HG03469 (cell line): ENCODE measurements at regions not wholly inside any gene's neighbourhood (a gene's known extent, or its start where the extent isn't known, plus 50 kb on each side); places are given as distances from the start of the nearest gene placed in this dataset.
"Not testable (repeated sequence)": the region's sequence is repeated elsewhere in the genome, so short reads cannot be mapped to it uniquely, and the experiment has no call there.

Experiments used
- ATAC-seq: cut with Tn5 transposase; IDR thresholded peaks from one replicate; pipeline ENCODE4 v1.9.1; 2021; ENCODE audit warnings: mild to moderate bottlenecking, moderate library complexity, moderate number of reproducible peaks; ENCODE audit not compliant: unreplicated experiment

DNA sequence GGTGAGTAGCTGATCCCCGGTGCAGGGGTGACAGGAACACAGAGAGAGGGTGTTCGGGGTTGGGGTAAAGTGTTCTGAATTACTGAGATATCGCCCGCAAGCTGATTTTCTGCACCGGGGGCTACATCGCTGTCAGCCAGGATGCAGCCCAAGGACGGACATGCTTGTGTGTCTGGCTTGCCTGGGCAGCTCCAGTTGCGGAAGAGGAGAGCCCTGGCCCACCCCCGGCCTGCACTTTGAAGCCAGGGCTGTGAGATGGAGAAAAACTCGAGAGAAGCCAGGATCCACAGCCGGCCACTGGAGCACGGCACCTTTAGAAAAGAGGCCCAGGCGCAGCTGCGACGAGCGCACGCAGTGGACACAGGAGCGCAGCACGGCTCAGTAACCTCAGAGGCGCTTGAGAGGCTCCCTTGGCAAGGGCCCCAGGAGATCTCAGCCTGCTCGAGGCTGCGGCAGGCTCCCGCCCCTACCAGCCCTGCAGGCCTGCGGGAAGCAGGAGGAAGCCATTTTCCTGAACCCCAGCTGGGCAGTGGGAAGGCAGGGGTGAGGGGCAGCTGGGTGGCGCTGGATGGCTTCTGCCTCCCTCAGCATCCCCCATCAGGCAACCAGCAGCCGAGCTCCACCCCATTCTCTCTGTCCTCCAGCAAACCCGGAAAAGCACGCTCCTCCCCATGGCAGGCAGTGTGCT is 59.2 kb downstream of the C9orf50 start:
- no peak for ATAC-seq

DNA sequence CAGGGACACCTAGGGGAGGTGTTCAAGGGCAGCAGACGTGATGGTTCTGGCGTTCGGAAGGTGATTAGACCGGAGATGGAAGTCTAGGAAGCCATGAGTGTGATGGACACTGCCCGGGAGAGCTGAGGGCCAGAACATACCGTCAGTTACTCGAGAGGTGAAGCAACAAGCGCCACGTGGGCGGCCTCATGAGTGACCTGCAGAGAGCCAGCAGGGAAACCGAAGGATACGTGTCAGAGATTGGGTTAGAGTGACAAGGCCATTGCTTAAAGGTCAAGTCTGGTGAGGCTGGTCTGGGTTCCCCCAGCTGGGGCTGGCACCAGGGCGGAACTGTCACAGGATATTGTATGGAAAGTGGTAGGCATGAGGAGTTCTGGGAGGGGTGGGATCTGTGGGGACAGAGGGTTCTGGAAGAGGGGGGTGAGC is 60.0 kb downstream of the C9orf50 start:
- ATAC-seq = no peak

DNA sequence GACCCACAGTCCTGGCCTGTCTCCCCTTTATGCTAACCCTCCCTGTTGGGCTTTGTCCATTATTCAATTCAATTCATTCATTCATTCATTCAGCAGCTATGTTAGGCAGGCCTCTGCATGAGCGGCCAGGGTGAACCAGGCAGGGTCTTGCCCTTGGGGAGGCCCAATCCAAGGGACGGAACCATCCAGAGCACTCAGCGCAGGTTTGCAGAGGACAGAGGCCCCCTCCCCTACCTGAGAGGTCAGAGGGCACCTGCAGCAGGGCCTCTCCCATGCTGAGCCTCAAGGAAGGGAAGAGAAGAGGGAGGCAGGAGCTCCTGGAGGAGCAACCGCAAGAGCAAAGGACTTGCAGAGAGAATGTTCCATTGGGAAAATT is 61.4 kb downstream of the C9orf50 start:
- no peak for ATAC-seq

DNA sequence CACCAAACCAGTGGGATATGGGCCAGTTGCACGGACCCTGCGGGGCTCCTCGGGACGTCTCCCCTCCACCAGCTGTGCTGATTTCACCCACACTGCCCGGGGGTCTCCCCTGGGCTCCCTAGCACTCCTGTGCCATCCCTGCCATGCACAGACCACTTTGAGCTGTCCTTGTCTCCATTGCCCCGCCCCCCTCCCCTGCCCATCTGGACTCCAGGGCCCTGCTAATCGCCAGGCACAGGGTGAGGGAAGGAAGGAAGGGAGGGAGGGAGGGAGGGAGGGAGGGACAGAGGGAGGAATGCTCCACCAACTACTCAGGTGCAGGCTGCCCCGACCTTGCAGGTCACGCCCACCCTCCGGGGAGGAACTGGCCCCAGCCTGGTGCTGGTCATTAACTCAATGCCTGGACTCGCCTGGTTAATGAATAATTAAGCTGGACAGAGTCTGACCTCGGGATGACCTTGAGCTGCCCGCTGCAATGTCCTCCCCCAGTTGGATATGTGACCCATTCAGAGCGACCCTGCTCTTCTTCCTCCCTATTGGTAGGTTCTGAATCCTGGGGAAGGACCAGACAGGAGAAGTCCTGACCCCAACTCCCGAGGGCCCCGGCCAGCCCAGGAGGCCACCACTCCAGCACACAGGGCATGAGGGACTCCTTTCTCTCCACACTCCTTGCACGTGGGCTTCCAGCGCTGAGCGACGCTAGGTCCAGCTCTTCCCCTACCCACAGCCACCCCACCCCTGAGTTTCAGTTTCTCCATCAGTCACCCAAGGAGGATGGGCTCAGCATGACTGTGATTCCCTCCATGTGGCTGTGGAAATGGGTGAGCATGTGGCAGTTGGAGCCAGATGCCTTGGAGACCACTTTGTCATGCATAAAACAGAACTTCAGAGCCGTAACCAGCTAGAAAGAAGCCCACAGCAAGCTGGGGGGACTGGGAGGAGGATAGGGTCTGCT is 62.1 kb downstream of the C9orf50 start:
- ATAC-seq = no peak

DNA sequence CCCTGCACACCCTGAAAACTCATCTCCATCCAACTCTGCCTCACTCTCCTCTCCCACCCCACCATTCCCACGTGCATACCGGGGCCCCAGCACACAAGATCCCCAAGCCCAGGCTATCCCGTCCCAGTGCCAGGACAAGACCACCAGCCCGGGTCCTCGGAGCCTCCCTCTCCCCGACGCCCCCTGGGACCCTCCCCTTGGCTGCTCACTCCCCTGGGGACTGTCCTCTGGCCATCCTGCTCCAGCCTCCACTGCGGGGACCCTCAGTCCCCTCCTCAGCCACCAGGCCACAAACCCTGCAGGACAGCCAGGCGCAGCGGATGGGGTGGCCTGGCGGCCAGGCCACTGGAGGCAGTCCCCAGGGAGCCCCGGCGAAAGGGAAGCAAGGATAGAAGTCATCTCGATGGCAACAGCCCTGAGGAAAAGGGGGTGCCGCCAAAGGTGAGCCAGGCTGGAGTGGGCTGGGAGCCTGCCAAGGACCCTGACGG is 62.8 kb downstream of the C9orf50 start:
- ATAC-seq = no peak

DNA sequence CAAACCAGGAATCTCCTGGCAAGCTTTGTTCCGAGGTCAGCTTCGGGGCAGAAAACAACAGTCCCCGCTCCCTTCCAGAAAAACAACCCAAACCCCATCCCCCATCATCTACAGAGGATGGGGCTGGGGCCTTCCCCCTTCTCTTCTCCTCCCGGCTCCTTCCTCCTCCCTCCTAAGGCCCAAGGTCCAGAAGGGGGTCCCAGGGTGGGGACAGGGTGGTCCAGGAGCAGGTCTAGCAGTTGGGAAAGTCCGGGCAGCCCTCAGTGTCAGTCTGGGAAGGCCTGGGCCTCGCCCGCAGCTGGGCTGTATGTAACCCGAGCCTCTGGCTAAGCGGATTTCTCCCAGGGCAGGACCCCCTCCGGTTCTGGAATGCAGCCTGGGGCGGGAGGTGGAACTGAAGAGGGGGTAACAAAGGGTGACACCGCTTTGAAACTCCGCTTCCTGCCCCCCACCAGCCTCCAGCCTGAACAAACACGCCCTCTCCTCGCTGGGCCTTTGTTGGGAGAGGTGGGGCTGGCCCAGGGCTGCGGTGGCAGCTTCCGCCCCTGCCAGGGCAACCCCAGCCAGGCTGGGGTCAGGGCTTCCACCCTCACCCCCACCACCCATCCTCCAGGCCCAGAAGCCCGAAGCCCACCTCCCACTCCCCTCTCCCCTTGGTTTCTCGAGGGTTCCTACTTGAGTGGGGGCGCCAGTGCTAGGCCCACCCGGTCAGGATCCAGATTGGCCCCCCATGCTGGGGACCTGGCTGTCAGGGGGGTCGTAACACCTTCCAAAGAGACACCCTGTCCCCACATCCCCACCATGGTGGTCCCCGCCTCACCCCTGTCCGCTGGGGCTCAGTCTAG is 63.5 kb downstream of the C9orf50 start:
- no peak for ATAC-seq

DNA sequence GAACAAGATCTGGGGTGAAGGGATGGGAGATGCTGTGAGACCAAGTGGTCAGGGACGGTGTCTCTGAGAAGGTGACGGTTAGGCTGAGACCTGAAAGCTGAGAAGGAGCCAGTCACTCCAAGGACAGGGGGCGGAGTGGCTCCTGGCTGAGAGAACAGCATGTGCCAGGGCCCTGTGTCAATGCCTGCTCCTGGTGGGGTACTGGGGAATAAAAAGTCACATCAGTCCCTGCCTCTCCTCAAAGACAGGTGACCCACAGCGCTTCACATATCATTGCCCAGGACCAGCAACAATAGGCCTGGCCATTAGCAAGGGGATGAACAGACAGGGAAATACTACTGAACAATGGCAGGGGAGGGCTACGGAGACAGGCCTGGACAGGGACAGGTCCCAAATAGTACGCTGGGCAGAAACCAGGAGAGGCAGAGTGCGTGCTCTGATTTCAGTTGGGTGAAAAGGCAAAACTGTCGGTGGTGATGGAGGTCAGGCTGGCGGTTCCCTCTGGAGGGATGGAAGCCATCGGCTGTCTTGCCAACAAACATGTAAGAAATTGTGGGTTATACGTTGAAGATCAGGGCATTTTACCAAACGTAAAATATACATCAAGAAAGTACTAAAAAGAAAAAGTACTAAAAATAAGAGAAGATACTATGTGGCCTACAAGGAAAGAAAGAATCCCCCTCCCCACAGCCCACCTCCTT is 64.3 kb downstream of the C9orf50 start:
- ATAC-seq = no peak

DNA sequence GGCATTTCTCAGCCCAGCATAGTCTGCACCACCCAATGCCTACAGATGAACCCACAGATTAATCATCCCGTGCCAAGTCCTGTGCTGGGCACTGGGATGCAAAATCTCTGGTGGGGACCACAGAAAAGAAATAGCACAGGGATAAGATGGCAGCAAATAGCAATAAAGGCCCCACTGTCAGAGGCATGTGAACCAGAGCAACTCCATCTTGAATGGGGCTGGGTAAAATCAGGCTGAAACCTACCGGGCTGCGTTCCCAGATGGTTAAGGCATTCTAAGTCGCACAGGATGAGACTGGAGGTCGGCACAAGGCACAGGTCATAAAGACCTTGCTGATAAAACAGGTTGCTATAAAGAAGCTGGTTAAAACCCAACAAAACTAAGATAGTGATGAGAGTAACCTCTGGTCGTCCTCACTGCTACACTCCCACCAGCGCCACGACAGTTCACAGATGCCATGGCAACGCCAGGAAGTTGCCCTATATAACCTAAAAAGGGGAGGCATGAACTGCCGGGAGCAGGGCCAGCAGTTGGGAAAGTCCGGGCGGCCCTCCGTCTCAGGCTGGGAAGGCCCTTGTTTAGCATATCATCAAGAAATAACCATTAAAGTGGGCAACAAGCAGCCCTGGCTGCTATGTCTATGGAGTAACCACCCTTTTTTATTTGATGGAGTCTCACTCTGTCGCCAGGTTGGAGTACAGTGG is 65.2 kb downstream of the C9orf50 start:
- no peak for ATAC-seq

DNA sequence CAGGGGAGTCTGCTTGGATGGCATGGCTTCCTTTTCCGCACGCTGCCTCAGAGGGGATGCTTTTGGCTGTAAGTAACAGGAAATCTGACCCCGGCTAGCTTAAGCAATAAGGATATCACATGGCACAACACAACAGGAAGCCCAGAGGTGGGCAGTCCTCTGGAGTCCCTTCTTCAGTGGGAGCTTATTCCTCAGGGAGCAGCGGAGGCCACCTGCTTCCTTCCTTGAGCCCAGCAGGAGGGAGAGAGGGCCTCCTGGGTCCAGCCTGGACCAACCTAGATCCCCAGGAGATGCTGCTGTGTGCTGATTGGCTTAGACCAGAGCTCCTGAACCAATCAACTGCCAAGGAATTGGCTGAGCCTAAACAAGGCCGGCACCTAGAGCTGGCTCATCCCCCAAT is 66.3 kb downstream of the C9orf50 start:
- ATAC-seq = no peak

DNA sequence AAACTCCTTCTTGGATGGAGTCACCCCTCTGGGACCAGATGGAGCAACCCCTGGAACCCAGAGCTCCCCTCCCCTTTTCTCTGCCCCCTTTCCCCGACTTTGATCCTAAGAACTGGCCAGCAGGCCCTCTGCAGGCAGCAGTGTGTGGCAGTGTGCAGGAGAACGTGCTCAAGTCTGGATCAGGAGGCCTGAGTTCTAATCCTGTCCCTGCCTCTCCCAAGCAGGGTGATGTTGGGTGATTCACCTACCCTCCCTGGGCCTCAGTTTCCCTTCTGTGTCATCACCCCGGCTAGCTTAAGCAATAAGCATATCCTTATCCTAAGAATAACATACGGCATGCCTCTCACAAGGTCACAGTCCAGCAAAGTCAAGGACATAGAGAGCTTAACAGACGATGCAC is 67.6 kb downstream of the C9orf50 start:
- ATAC-seq = no peak

DNA sequence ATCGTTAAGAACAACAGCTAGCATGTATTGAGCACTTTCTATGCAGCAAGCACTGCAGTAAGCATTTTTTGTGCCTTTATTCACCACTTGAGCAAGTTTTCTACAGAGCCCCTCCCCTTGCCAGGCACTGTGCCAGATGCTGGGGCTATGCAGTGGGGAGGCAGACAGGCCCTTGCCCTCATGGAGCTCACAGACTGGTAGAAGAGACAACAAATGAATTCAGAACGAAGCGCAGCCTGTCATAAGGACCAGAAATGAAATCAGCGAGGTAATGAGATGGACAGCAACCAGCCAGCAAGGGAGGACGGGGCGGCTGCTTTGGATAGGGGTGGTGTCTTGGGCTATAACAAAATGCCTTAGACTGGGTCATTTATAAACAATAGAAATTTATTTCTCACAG is 68.8 kb downstream of the C9orf50 start:
- ATAC-seq = no peak

DNA sequence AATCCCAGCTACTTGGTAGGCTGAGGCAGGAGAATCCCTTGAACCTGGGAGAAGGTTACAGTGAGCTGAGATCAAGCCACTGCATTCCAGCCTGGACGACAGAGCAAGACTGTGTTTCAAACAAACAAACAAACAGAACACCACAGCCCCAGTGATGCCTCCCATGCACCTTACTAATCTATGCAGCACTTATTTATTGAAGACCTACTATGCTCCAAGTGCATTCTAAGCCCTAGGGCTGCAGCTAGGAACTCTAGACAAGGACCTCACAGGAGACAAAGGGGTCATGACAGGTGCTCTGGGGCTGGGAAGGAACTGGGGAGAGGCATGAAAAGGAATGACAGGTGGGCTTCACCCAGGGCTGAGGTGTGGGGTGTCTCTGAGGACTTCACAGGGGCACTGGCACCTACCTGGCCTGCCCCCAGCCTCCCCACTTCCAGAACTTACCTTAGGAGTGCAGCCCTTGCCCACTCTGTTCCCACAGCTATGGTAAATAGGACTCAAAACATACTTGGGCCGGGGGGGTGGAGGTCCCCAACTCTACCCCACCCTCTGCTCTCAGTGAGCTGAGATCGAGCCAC is 69.4 kb downstream of the C9orf50 start:
- no peak for ATAC-seq

DNA sequence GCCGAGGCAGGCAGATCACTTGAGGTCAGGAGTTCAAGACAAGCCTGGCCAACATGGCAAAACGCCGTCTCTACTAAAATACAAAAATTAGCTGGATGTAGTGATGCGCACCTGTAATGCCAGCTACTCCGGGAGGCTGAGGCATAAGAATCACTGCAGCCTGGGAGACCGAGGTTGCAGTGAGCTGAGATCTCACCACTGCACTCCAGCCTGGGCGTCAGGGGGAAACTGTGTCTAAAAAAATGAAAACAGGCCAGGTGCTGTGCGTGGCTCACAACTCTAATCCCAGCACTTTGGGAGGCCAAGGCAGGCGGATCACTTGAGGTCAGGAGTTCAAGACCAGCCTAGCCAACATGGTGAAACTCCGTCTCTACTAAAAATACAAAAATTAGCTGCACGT is 69.9 kb downstream of the C9orf50 start:
- not testable (repeated sequence) for ATAC-seq

DNA sequence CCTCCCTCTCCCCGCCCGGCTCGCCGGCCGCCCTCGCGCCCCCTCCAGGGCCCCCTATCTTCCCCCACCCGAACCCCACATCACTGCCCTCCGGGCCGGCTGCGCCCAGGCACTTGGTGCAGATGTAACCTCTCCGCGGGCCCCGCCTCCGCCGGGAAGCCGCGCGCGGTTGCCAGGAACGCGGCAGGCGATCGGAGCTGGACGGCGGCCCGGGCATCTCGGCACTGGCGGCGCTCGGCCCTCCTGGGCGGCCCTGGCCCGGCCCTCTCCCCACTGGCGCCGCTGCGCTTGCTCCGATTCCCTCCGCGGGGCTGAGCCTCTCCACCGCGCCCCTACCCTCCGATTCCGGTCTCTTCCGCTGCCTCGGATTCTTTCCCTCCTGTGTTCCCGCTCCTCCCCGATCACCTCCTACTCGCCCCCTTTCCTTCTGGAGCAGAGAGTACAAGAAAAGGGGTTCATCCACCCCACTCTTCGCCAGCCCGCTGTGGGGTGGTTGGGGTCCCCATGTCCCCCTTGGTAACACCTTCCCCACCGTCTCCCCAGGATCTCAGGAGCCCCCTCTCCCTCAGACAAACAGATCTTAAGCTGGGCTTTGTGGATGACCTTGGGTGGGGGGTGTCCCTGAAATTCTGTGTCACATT is 70.6 kb downstream of the C9orf50 start:
- no peak for ATAC-seq

DNA sequence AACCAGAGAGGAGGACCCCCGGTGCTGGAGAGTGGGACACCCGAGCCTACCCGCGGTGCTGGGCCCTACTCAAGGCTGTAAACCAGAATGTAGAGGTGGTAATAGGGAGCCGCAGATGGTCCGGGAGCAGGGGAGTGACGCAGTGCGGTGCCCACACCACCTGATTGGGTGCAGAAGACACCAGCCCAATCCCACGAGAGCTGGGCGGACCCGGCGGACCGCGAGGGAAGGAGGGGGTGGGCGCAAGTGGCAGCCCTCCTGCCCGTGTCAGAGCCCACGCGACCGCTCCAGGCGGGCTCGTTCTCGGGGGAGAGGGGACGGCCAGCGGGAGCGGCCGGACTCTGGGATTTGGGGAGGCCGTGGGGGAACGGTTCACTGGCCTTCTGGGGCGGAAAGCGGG is 71.2 kb downstream of the C9orf50 start:
- no peak for ATAC-seq

DNA sequence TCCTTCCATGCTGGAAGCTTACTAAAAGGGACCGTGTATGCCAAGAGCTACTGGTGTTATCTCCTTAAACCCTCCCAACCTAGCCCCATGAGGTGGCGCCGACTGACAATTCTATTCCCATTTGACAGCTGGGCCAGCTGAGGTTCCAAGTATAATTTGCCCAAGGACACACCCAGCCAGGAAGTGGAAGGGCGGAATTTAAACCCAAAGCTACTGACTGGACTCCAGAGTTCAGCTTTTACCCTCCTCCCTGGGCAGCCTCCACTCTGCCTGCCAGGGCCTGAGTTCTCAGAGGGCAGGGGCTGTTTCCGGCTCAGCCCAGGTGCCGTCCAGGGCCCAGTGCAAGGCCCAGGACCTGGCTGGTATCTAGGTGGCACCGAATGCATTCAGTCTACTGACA is 71.8 kb downstream of the C9orf50 start:
- no peak for ATAC-seq

DNA sequence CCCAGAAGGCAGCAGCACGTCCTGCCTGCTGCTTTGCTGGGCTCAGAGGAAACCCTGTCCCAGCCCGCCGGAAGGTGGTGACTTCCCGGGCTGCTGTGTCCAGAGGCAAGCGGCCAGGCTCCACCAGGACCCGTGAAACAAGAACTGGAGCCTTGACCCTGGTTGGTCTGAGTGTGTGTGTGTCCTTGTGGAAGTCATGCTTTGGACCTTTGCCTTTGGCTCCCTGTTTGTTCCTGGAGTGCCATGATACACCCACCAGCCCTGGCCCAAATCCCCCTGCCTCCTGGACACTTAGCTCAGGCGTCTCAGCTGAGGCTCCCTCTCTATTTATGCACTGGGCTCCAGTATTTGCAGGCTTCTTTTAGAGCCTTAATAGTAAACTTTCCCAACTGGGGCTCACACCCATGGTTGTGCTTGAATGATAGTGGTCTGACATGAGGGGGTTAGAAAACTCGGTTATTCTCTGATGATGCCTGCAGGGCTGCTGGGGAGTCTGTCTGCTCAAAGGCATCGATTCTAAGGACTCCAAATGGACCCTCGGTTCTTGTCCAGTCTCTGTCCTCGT is 72.2 kb downstream of the C9orf50 start:
- ATAC-seq = no peak

DNA sequence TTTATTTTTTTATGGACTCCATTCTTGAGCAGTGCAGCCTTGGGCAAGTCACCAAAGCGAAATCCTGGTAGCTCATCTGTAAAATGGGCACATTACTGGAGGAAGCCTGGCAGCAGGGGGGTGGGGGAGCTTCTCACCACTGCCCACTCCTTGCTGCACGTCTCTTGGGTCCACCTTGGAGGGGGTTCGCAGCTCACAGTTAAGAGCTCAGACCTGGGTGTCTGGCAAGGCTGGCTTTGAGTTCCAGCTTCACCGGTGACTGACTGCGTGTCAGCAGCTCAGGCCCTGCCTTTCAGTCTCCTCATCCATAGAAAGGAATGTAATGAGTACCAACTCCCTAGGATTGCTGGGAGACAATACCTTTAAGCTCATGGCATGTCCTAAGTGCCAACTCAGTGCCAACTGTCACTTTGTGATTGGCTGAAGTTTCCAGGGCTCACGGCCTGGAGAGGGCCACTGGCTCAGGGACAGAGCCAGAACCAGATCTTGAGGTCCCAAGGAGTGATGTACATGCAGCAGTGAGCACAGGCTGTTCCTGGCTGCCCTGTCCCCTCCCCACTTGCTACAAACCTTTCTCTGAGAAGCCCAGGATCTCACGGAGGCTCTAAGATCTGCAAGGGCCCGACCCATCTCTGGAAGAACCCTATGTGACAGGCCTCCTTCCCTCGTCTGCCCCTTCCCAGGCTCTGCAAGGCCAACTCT is 72.9 kb downstream of the C9orf50 start:
- no peak for ATAC-seq
